HG03520 (cell line): ENCODE measurements at regions not wholly inside any gene's neighbourhood (a gene's known extent, or its start where the extent isn't known, plus 50 kb on each side); places are given as distances from the start of the nearest gene placed in this dataset.

Experiments
- ATAC-seq: cut with Tn5 transposase; IDR thresholded peaks from one replicate; pipeline ENCODE4 v1.9.1; 2021; ENCODE audit warnings: mild to moderate bottlenecking, moderate library complexity; ENCODE audit not compliant: unreplicated experiment

- no peak for ATAC-seq
These were observed 578.4 kb downstream of the CDH11 start for GRCh38 chr16:64543441-64543840.

- no peak for ATAC-seq
These were observed 578.8 kb downstream of the CDH11 start for GRCh38 chr16:64543031-64543430.

GRCh38 chr16:64542152-64542551 lies 579.7 kb downstream of the CDH11 start:
- ATAC-seq = no peak

GRCh38 chr16:64541621-64542020 lies 580.2 kb downstream of the CDH11 start:
- ATAC-seq = no peak

GRCh38 chr16:64540434-64540833 lies 581.4 kb downstream of the CDH11 start:
- no peak for ATAC-seq

GRCh38 chr16:64539811-64540371 lies 582.0 kb downstream of the CDH11 start:
- no peak for ATAC-seq

GRCh38 chr16:64534180-64534780 lies 587.6 kb downstream of the CDH11 start:
- no peak for ATAC-seq

GRCh38 chr16:64532691-64533090 lies 589.2 kb downstream of the CDH11 start:
- no peak for ATAC-seq

GRCh38 chr16:64532117-64532516 lies 589.7 kb downstream of the CDH11 start:
- no peak for ATAC-seq

- ATAC-seq = no peak
These were observed 590.5 kb downstream of the CDH11 start for GRCh38 chr16:64531401-64531800.

- no peak for ATAC-seq
These were observed 599.3 kb downstream of the CDH11 start for GRCh38 chr16:64522548-64522947.

GRCh38 chr16:64513871-64514270 lies 608.0 kb downstream of the CDH11 start:
- no peak for ATAC-seq

GRCh38 chr16:64507240-64508024 lies 614.4 kb downstream of the CDH11 start:
- ATAC-seq = no peak

GRCh38 chr16:64499211-64499610 lies 622.7 kb downstream of the CDH11 start:
- no peak for ATAC-seq

- no peak for ATAC-seq
These were observed 623.5 kb downstream of the CDH11 start for GRCh38 chr16:64498363-64498762.

- ATAC-seq = no peak
These were observed 628.2 kb downstream of the CDH11 start for GRCh38 chr16:64493709-64494108.

- no peak for ATAC-seq
These were observed 632.4 kb downstream of the CDH11 start for GRCh38 chr16:64489449-64489848.

GRCh38 chr16:64486561-64486960 lies 635.3 kb downstream of the CDH11 start:
- no peak for ATAC-seq

- ATAC-seq = no peak
These were observed 640.4 kb downstream of the CDH11 start for GRCh38 chr16:64481497-64481896.

GRCh38 chr16:64478252-64478906 lies 643.5 kb downstream of the CDH11 start:
- ATAC-seq = no peak

GRCh38 chr16:64475627-64476351 lies 646.1 kb downstream of the CDH11 start:
- no peak for ATAC-seq
